ENCODE measurements at regions not wholly inside any gene's neighbourhood (a gene's known extent, or its start where the extent isn't known, plus 50 kb on each side); places are given as distances from the start of the nearest gene placed in this dataset.

DNA sequence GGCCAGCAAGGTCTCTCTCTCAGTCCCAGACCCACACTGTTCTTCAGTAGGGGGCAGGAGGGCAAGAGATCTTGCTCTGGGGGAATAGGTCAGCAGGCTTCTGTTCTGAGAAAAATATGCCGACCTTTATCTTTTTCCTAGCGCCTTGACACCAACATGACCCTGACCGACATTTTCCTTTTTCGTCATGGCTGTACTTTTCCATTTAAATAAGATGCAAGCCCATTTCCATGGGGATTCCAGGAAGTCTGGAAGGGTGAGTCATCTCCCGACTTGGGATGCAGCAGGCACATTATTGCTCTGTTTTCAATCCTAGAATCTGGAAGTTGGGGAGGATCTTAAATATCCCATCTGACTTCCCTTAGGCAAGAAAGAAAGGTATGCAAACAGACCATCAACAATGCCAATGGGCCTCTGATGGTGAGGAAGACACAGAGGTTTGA is 261.5 kb upstream of the LRTM1 start:
- no peak for TF ChIP-seq EZH2 (IDR thresholded peaks at IDR 0.05)
- no peak for TF ChIP-seq POLR2AphosphoS5 (IDR thresholded peaks at IDR 0.05; ENCODE audit: borderline replicate concordance, low read depth, low read length)

All from SK-N-MC (cell line).